ENCODE measurements at regions not wholly inside any gene's neighbourhood (a gene's known extent, or its start where the extent isn't known, plus 50 kb on each side); places are given as distances from the start of the nearest gene placed in this dataset.

- no peak for DNase-seq
These were observed 197.7 kb downstream of the CD47 start for GRCh38 chr3:107892955-107893624.

DNA sequence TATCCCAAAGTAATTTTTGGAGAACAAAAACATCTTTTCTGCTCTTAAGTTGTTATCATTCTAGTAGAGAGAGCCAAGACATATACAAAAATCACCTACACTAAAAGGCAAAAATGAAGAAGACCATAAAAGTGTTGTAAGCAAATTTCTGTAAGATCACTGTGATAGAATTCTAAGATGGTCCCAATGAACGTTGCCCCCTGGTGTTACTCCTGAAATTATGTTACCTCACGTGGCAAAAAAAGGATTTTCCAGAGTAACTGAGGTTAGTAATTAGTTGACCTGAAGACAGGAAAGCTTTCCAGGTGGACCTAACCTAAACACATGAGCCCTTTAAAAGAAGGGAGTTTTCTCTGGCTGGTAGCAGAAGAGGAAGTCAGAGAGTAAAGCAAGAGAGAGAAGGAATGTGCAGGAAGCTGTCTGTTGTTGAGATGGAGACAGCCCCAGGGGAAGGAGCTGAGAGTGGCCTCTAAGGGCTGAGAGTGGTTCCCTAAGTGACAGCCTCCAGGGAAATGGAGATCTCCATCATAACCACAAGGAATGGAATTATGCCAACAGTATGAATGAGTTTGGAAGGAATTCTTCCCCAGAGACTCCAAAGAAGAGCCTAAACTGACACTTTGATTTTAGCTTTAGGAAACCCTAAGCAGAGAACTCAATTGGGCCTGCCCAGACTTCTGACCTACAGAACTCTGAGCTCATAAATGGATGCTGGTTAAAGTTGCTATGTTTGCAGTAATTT lies 205.9 kb downstream of the CD47 start:
- no peak for DNase-seq

DNA sequence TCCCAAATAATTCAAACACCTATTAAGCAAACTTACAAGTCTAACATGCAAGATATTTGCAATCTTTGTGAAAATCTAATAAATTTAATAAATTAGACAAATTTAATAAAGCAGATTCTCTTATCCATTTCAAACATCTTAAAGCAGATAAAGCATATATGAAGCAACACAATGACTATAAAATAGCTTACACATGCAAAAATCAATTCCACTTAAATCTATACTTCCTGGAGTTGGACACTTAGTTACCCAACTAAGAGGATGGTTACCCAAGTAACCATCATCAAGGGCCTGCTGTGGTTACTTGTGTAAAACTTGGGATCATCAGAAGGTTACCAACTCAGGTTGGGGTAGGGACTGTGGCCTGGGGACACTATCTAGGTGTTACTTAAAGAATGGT lies 206.8 kb downstream of the CD47 start:
- DNase-seq, result no peak

DNA sequence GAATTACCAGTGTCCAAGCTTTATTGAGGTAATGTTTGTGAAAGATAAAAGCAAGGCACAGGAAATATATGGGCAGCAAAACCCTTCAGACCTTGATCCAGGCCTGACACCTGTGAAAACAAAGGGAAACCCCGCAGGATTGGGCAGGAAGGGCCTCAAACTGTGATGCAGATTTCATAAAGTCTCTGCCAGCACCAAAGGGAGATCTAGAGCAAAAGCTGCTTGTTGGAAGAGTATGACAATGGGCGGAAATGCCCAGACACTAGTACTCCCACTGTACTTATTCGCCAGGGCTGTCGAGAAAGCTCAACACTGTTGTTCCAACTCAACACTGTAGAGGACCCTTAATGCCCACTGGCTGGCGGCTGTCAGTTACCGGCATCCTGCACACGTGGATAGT lies 207.9 kb downstream of the CD47 start:
- no peak for DNase-seq

GRCh38 chr3:107882261-107882660 lies 208.6 kb downstream of the CD47 start:
- no peak for DNase-seq

GRCh38 chr3:107881509-107881908 lies 209.3 kb downstream of the CD47 start:
- no peak for DNase-seq

GRCh38 chr3:107880702-107881101 lies 210.1 kb downstream of the CD47 start:
- DNase-seq, result no peak

- DNase-seq, result no peak
These were observed 212.9 kb downstream of the CD47 start for GRCh38 chr3:107877936-107878335.

- peak; percentile 61 for DNase-seq
These were observed 219.7 kb downstream of the CD47 start for GRCh38 chr3:107870943-107871638.

- DNase-seq, result peak; percentile 18
These were observed 220.7 kb downstream of the CD47 start for GRCh38 chr3:107870096-107870495.

- DNase-seq, result no peak
These were observed 222.4 kb downstream of the CD47 start for GRCh38 chr3:107868449-107868848.

DNA sequence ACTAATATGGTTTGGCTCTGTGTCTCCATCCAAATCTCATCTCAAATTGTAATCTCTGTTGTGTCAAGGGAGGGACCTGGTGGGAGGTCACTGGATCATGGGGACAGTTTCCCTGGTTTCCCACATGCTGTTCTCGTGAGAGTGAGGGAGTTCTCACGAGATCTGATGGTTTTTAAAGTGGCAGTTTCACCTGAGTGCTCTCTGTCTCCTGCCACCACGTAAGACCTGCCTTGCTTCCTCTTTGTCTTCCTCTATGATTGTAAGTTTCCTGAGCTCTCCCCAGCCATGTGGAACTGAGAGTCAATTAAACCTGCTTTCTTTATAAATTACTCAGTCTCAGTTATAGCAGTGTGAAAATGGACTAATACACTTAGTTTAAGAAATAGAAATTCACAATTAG lies 228.9 kb downstream of the CD47 start:
- DNase-seq, result no peak

DNA sequence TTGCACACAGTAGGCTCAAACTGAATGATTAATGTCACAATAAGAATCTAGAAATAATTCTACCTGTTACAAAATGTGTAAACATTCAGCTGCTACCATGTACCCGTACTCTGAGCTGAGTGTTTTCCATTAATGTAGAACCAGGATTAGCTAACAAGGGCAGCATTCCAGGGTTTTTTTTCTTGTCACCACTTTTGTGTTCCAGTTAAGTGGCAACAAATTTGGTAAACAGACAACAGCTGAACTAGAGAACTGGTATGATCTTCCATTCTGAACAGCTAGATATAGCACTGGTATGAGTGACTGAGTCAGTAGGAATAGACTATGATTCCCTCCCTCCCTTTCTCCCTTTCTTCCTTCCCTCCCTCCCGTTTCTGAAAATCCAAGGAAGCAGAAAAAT lies 229.4 kb downstream of the CD47 start:
- DNase-seq, result no peak

Data from activated CD4-positive, alpha-beta T cell treated with anti-CD3 and anti-CD28 coated beads, Interleukin-10, Interleukin-2, amounts not matched to agents 100 ng/mL and 50 ng/mL, durations not matched to agents 16 hours and 8 hours (primary cell).